Panc1 (cell line): ENCODE measurements at regions not wholly inside any gene's neighbourhood (a gene's known extent, or its start where the extent isn't known, plus 50 kb on each side); places are given as distances from the start of the nearest gene placed in this dataset.

Experiments used
- POLR2AphosphoS5 ChIP-seq: IDR thresholded peaks from 2 replicates; pipeline ENCODE4 v1.6.1; 2012; ENCODE audit warnings: mild to moderate bottlenecking, low read depth, low read length, moderate library complexity
- SIN3A ChIP-seq: IDR thresholded peaks from 2 replicates; pipeline ENCODE4 v1.6.1; 2012; ENCODE audit warnings: low read depth, mild to moderate bottlenecking, low read length, moderate library complexity, borderline replicate concordance; ENCODE audit not compliant: insufficient read depth
- TCF7L2 ChIP-seq: IDR thresholded peaks from 2 replicates; pipeline ENCODE4 v1.6.1; 2011; ENCODE audit warnings: mild to moderate bottlenecking, low read depth, low read length, inconsistent platforms
- TF ChIP-seq, protein P1 (sequence below), 2 experiments: IDR thresholded peaks; 2 replicates each; pipeline ENCODE4 v1.6.1; 2011 to 2012; ENCODE audit warnings: low read depth in 2 of 2, control low read depth in 1 of 2, low read length in 1 of 2, mild to moderate bottlenecking in 1 of 2, moderate library complexity in 1 of 2; ENCODE audit not compliant: insufficient read depth in 1 of 2
- TF ChIP-seq, protein P2 (sequence below): fragments of 450-650 bp; IDR thresholded peaks from 2 replicates; pipeline ENCODE4 v1.5.1; 2017; ENCODE audit warnings: mild to moderate bottlenecking

DNA sequence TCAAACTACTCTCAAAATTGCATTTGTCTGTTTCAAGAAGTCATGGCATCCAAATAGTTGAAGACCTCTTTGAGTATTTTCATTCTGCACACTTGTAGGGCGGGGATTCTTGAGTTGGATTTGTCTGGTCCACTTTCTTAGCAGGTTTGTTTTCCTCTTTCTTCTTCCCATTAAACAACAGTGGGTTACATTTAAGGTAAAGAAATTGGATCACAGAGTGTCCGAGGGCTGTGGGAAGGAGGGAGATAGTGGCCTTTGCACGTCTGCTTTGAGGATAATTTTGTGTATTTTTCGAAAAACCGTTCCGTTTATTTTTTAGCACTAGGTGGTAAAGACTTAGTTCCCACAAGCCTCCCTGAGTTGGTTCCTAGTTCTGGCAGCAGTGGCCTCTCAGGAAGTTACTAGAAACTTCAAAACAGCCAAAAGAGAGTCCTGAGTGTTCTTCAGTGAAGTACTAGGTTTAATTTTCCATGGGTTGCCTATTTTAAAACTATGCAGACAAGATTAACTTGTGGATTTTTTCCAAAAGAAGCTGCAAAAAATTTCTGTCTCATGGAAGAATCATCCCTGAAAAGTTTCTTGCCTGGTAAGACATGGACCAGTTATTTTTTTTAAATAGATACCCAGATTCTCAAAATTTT lies 107.9 kb downstream of the CDC42EP3 start:
- TF ChIP-seq, protein P1, sequence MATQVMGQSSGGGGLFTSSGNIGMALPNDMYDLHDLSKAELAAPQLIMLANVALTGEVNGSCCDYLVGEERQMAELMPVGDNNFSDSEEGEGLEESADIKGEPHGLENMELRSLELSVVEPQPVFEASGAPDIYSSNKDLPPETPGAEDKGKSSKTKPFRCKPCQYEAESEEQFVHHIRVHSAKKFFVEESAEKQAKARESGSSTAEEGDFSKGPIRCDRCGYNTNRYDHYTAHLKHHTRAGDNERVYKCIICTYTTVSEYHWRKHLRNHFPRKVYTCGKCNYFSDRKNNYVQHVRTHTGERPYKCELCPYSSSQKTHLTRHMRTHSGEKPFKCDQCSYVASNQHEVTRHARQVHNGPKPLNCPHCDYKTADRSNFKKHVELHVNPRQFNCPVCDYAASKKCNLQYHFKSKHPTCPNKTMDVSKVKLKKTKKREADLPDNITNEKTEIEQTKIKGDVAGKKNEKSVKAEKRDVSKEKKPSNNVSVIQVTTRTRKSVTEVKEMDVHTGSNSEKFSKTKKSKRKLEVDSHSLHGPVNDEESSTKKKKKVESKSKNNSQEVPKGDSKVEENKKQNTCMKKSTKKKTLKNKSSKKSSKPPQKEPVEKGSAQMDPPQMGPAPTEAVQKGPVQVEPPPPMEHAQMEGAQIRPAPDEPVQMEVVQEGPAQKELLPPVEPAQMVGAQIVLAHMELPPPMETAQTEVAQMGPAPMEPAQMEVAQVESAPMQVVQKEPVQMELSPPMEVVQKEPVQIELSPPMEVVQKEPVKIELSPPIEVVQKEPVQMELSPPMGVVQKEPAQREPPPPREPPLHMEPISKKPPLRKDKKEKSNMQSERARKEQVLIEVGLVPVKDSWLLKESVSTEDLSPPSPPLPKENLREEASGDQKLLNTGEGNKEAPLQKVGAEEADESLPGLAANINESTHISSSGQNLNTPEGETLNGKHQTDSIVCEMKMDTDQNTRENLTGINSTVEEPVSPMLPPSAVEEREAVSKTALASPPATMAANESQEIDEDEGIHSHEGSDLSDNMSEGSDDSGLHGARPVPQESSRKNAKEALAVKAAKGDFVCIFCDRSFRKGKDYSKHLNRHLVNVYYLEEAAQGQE (IDR thresholded peaks at IDR 0.05; ENCODE audit: insufficient read depth in 1 of 2, low read depth in 2 of 2, low read length in 1 of 2), result no peak
- TF ChIP-seq, protein P2, sequence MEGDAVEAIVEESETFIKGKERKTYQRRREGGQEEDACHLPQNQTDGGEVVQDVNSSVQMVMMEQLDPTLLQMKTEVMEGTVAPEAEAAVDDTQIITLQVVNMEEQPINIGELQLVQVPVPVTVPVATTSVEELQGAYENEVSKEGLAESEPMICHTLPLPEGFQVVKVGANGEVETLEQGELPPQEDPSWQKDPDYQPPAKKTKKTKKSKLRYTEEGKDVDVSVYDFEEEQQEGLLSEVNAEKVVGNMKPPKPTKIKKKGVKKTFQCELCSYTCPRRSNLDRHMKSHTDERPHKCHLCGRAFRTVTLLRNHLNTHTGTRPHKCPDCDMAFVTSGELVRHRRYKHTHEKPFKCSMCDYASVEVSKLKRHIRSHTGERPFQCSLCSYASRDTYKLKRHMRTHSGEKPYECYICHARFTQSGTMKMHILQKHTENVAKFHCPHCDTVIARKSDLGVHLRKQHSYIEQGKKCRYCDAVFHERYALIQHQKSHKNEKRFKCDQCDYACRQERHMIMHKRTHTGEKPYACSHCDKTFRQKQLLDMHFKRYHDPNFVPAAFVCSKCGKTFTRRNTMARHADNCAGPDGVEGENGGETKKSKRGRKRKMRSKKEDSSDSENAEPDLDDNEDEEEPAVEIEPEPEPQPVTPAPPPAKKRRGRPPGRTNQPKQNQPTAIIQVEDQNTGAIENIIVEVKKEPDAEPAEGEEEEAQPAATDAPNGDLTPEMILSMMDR, result no peak
- TF ChIP-seq POLR2AphosphoS5 (no peak), SIN3A (no peak), TCF7L2 (no peak)
